Esophagus muscularis mucosa (tissue), 3 donors: ENCODE measurements at regions not wholly inside any gene's neighbourhood (a gene's known extent, or its start where the extent isn't known, plus 50 kb on each side); places are given as distances from the start of the nearest gene placed in this dataset.

Experiments used
- POLR2A ChIP-seq: fragments of 450-650 bp; IDR thresholded peaks from one replicate; pipeline ENCODE4 v1.6.1; 2017; ENCODE audit warnings: antibody characterized with exemption, moderate library complexity, mild to moderate bottlenecking, low read depth
- POLR2AphosphoS5 ChIP-seq, 2 donors: sonication (generic); formaldehyde crosslinking; IDR thresholded peaks; one replicate each; pipeline ENCODE4 v1.6.1; 2017; ENCODE audit warnings: antibody characterized with exemption in 2 of 2
- TF ChIP-seq, protein P1 (sequence below), 3 experiments: fragments of 200-600 bp in 2 of 3; fragments of 450-650 bp in 1 of 3; sonication (generic) in 2 of 3; IDR thresholded peaks; one replicate each; pipeline ENCODE4 v1.5.1; 2017 to 2019; ENCODE audit warnings: antibody characterized with exemption in 3 of 3, mild to moderate bottlenecking in 2 of 3, moderate library complexity in 1 of 3

DNA sequence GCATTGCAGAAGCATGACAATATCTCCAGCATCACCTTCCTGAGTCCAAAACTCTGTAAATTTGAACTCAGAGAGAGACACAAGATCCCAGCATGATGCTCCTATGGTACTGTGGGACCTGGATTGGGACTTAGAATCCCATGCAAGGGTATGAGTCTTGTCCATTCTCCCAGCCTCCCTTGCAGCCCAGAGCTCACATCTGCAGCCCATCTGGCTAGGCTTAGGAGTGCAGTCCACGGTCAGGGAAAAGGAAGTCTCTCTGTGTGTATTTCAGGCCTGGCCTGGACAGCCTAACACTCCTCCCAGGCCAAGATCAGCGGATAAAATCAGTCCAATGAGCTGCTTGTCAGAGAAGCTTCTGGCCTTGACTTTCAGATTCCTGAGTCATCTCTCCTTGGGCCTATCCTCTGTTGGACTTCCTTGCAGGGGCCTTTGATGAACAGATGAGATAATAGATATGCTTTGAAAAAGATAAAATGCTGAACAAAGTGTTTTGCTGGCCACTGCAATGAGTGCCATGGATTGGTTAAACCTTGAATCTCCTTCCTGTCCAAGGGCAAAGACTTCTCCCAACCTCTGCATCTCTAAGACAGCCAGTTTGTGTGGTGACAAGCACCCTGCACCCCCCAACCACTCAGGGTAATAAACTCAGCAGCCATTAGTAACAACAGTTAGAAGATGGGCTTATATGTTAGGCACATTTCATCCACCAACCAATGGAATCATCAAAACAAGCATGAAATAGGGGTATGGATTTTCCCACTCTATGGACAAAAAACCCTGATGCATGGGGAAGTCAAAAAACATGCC lies 412.8 kb upstream of the TBX3 start:
- TF ChIP-seq, protein P1, sequence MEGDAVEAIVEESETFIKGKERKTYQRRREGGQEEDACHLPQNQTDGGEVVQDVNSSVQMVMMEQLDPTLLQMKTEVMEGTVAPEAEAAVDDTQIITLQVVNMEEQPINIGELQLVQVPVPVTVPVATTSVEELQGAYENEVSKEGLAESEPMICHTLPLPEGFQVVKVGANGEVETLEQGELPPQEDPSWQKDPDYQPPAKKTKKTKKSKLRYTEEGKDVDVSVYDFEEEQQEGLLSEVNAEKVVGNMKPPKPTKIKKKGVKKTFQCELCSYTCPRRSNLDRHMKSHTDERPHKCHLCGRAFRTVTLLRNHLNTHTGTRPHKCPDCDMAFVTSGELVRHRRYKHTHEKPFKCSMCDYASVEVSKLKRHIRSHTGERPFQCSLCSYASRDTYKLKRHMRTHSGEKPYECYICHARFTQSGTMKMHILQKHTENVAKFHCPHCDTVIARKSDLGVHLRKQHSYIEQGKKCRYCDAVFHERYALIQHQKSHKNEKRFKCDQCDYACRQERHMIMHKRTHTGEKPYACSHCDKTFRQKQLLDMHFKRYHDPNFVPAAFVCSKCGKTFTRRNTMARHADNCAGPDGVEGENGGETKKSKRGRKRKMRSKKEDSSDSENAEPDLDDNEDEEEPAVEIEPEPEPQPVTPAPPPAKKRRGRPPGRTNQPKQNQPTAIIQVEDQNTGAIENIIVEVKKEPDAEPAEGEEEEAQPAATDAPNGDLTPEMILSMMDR (IDR thresholded peaks at IDR 0.05): no peak
- TF ChIP-seq POLR2AphosphoS5 (IDR thresholded peaks at IDR 0.05): no peak
- no peak for TF ChIP-seq POLR2A
